Activated CD4-positive, alpha-beta memory T cell treated with anti-CD3 and anti-CD28 coated beads for 36 hours (primary cell): ENCODE measurements at regions not wholly inside any gene's neighbourhood (a gene's known extent, or its start where the extent isn't known, plus 50 kb on each side); places are given as distances from the start of the nearest gene placed in this dataset.

ENCODE experiments used
- CTCF ChIA-PET: fragments of 350-600 bp; sonication (Branson Sonifier 250); formaldehyde crosslinking; loops from one replicate; lab custom pipeline; 2021; ENCODE audit warnings: antibody characterized with exemption, inconsistent platforms; lab: Charles Lee
- POLR2A ChIA-PET: fragments of 350-600 bp; sonication (Branson Sonifier 250); formaldehyde crosslinking; loops from one replicate; lab custom pipeline; 2021; ENCODE audit warnings: antibody characterized with exemption; lab: Charles Lee
- DNase-seq: peaks from one replicate; pipeline ENCODE4 v3.0.0-alpha.2; 2020
- H3K27ac Mint-ChIP-seq: one replicate; pipeline ENCODE4 v1.8.0; 2021; ENCODE audit warnings: mixed read lengths
- H3K27me3 Mint-ChIP-seq: one replicate; pipeline ENCODE4 v1.8.0; 2021; ENCODE audit warnings: mixed read lengths
- H3K36me3 Mint-ChIP-seq: one replicate; pipeline ENCODE4 v1.8.0; 2021; ENCODE audit warnings: mixed read lengths
- H3K4me1 Mint-ChIP-seq: one replicate; pipeline ENCODE4 v1.8.0; 2021; ENCODE audit warnings: low read depth, mixed read lengths
- H3K4me3 Mint-ChIP-seq: one replicate; pipeline ENCODE4 v1.8.0; 2021; ENCODE audit warnings: mild to moderate bottlenecking, mixed read lengths
- H3K9me3 Mint-ChIP-seq: one replicate; pipeline ENCODE4 v1.8.0; 2021; ENCODE audit warnings: mixed read lengths
- intact Hi-C: fragments of 100-400 bp; cut with micrococcal nuclease; formaldehyde crosslinking; loops from one replicate; pipeline ENCODE4 v1.15.1; 2023

- Mint-ChIP-seq H3K27me3 (peaks cover 66% of the 10 kb centered on the region), H3K4me3 (peak overlapping the region; percentile 8), H3K27ac (no peak overlapping the region), H3K36me3 (no peaks in the 10 kb centered on the region), H3K9me3 (no peaks in the 10 kb centered on the region), H3K4me1 (peaks cover 23% of the 10 kb centered on the region)
- CTCF ChIA-PET = interaction anchor here (1.2 to 1.3 kb wide), 2 partner anchors 16 to 17 kb away, joined by 3 read pairs; no protein-coding TSS in a partner anchor
- intact Hi-C loops = loop anchor here (2.0 kb wide), 1 partner anchor 216 kb away; the partner anchor contains the start of gene FOXD1
- POLR2A ChIA-PET = no interaction called here
- DNase-seq = no peak
Measured at GRCh38 chr5:73232266-73233041, 59.5 kb downstream of the TMEM174 start.

GRCh38 chr5:73231246-73231778 lies 58.3 kb downstream of the TMEM174 start:
- intact Hi-C loops = no loop called here
- Mint-ChIP-seq H3K9me3 (no peaks in the 10 kb centered on the region), H3K36me3 (no peaks in the 10 kb centered on the region), H3K4me1 (peaks cover 23% of the 10 kb centered on the region), H3K4me3 (no peak overlapping the region), H3K27ac (no peak overlapping the region), H3K27me3 (peaks cover 68% of the 10 kb centered on the region)
- no peak for DNase-seq
- ChIA-PET POLR2A (no interaction called here), CTCF (interaction anchor here (1.3 kb wide), 1 partner anchor 15 kb away, joined by 3 read pairs; no protein-coding TSS in a partner anchor)

GRCh38 chr5:73230264-73231245 lies 57.6 kb downstream of the TMEM174 start:
- POLR2A ChIA-PET = no interaction called here
- H3K36me3 Mint-ChIP-seq = no peaks in the 10 kb centered on the region
- CTCF ChIA-PET = interaction anchor here (1.8 kb wide), 1 partner anchor 15 kb away, joined by 12 read pairs; no protein-coding TSS in a partner anchor

GRCh38 chr5:73229271-73229670 lies 56.3 kb downstream of the TMEM174 start:
- ChIA-PET POLR2A (no interaction called here), CTCF (interaction anchor here (0.7 to 1.8 kb wide), 3 partner anchors 13 to 222 kb away, joined by 3 to 12 read pairs (median 3); no protein-coding TSS in a partner anchor)
- H3K9me3 Mint-ChIP-seq = no peaks in the 10 kb centered on the region
- peaks cover 23% of the 10 kb centered on the region for H3K4me1 Mint-ChIP-seq
- H3K27me3 Mint-ChIP-seq = peaks cover 65% of the 10 kb centered on the region
- no peak for DNase-seq
- no peaks in the 10 kb centered on the region for H3K36me3 Mint-ChIP-seq
- intact Hi-C loops = no loop called here
- H3K4me3 Mint-ChIP-seq = no peak overlapping the region
- H3K27ac Mint-ChIP-seq = no peak overlapping the region

More at GRCh38 chr5:73230264-73231245, 57.6 kb downstream of the TMEM174 start:
- H3K9me3 Mint-ChIP-seq = no peaks in the 10 kb centered on the region
- H3K27ac Mint-ChIP-seq = no peak overlapping the region
- intact Hi-C loops = no loop called here
- no peak for DNase-seq
- H3K4me1 Mint-ChIP-seq = peaks cover 23% of the 10 kb centered on the region
- H3K27me3 Mint-ChIP-seq = peaks cover 66% of the 10 kb centered on the region
- no peak overlapping the region for H3K4me3 Mint-ChIP-seq

- Mint-ChIP-seq H3K4me3 (no peak overlapping the region), H3K4me1 (peaks cover 14% of the 10 kb centered on the region), H3K36me3 (no peaks in the 10 kb centered on the region), H3K9me3 (no peaks in the 10 kb centered on the region), H3K27ac (no peak overlapping the region), H3K27me3 (peaks cover 65% of the 10 kb centered on the region)
- CTCF ChIA-PET = interaction anchor here (1.0 kb wide), 1 partner anchor 12 kb away, joined by 4 read pairs; no protein-coding TSS in a partner anchor
- intact Hi-C loops = no loop called here
- no peak for DNase-seq
- POLR2A ChIA-PET = no interaction called here
Measured at GRCh38 chr5:73228052-73228451, 55.1 kb downstream of the TMEM174 start.
